Smooth muscle cell of the brain vasculature (primary cell): ENCODE measurements at regions not wholly inside any gene's neighbourhood (a gene's known extent, or its start where the extent isn't known, plus 50 kb on each side); places are given as distances from the start of the nearest gene placed in this dataset.
"Not testable (repeated sequence)": the region's sequence is repeated elsewhere in the genome, so short reads cannot be mapped to it uniquely, and the experiment has no call there.

ENCODE experiments used
- DNase-seq: peaks from one replicate; pipeline ENCODE4 v3.0.0-alpha.2; 2012; ENCODE audit warnings: low read depth, low spot score

DNA sequence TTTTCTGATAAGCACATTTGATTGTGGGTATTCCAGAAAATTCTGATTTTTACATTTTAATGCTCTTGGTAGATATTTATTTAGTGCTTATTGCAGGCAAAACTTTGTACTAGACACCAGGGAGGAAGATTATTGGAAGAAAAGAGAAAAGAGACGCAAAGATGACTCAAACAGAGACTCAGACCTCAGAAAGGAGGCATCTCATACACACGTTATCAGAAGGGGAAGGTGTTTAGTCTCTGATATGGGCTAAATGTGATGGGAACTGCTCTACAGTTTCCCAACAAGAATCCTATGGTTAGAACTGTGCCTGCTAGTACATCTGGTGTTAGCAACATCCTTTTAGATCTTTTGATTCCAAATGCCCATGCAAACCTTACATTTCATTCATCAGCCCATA is 245.6 kb downstream of the KLF5 start:
- no peak for DNase-seq

GRCh38 chr13:73303851-73304250 is 245.0 kb downstream of the KLF5 start:
- DNase-seq, result no peak

GRCh38 chr13:73301622-73302021 is 242.8 kb downstream of the KLF5 start:
- DNase-seq, result not testable (repeated sequence)

- DNase-seq, result no peak
Measured at GRCh38 chr13:73300718-73301425, 242.1 kb downstream of the KLF5 start.

DNA sequence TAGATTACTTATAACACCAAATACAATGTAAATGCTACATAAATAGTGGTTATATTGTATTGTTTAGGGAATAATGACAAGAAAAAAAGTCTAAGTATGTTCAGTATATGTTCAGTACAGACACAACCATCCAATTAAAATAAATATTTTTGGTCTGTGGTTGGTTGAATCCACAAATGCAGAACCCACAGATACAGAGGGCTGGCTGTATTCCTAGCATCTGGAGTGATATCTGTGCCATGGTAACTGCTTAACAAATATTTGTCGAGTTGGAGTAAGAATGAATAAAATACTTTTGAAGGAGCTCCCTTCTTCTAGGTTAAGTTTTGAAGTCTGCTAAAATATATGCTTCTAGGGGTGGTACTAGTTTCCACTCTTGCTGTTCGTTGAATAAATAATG is 241.0 kb downstream of the KLF5 start:
- DNase-seq, result no peak

DNA sequence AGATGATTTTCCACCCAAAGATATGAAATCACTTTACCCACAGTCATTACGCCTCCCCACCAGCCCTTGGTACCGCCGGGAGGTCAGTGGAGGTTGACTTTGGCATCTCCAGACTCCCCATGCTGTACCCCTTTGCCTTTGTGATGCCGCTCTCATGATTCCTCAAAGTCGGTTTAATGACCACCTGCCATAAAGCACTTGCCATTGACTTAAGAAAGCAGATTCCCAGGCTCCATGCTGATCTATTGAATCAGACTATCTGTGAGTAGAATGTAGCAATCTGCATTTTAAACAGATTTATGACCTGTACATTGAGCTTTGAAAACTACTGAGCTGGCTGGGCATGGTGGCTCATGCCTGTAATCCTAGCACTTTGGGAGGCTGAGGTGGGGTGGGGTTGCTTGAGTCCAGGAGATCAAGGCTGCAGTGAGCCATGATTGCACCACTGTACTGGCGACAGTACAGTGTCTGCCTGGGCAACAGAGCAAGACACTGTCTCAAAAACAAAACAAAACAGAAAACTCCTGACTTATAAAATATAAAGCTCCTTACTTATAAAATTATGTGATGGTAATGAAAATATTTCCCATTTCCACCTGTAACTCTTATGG is 235.2 kb downstream of the KLF5 start:
- no peak for DNase-seq

DNA sequence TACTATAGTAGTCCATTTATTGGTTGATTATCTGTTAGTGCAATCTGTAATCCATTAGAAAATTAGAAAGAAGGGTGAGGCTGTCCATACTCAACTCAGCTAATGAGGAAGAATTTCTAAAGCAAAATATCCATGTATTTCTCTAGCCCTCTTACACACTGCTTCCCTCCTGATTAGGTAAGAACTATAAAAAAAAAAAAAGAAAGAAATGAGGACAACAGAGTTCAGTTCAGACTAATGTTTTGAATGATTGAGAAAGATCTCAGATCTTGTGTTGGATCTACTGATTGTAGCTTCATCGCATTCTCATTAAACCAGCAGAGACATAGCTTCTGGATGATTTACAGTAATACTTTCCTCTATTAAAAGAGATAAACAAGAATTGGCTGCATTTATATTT is 233.3 kb downstream of the KLF5 start:
- DNase-seq, result no peak

- no peak for DNase-seq
Measured at GRCh38 chr13:73290844-73291243, 232.0 kb downstream of the KLF5 start.

- no peak for DNase-seq
Measured at GRCh38 chr13:73288596-73288995, 229.8 kb downstream of the KLF5 start.

DNA sequence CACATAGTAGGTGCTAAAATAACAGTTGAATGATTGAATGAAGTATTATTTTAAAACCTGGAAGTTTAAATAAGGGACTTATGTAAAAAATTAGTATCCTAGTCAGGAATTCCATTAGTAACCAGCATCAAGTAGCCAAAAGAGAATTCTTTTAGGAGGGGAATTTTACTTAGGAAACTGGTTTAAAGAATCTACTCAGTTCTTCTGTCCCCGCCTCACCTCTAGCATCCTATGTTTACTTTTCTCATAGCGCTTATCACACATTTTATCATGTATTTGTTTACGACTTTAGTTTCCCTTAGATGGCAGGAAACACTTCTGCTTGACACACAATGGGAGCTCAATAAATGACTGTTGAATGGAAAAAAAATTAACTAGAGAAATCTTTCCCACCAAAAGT is 229.0 kb downstream of the KLF5 start:
- no peak for DNase-seq

- no peak for DNase-seq
Measured at GRCh38 chr13:73286942-73287620, 228.3 kb downstream of the KLF5 start.

DNA sequence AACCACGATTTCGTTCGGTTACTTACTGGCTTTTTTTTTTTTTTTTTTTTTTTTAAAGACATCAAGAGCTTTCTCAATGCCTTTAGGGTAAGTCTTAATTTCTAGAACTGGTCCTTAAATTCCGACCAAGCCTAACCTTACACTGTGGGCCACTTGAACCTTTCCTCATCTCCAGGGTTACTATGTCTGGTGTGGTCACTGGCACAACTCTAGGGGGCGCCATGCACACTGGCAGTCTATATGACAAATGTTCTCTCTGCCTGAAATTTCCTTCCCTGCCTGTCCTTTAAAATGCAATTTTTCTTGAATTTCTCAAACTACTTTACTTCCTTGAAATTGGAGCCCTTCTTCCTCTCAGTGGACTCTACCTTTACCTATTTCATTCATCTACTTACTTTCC is 227.4 kb downstream of the KLF5 start:
- DNase-seq, result no peak

DNA sequence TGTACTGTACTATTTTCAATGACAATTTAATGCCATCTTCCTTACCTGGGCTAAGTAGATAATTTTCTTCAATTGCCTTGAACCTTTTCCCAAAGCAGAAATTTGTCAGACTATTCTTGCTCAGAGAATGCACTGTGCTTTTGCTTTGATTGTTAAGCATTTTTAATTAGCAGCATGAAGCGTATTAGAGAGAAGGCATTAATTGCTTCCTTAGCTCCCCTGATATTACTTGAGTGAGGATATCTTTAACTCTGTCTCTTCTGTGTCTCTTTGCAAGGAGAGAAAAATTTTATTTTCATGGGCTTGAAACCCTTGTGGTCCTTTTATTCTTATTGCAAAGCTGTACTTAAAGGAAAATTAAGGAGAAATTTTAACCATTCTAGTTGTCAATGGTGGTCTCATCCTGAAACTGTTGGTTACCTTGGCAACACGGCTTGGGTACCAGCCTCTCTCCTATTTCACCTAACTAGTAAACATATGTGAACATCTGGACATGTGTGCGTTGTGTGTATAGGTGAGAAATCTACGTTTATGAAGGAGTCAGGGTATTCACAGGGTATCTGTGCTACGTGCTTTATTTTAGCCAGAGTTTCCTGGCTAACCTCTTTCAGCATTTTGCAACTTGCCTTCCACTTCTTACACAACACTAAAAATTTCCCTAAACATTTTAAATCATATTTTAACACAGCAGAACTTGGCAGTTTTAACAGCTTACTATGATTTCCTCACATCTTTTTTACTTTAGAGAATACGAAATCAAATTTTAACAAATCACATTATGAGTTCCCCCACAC is 225.5 kb downstream of the KLF5 start:
- no peak for DNase-seq

DNA sequence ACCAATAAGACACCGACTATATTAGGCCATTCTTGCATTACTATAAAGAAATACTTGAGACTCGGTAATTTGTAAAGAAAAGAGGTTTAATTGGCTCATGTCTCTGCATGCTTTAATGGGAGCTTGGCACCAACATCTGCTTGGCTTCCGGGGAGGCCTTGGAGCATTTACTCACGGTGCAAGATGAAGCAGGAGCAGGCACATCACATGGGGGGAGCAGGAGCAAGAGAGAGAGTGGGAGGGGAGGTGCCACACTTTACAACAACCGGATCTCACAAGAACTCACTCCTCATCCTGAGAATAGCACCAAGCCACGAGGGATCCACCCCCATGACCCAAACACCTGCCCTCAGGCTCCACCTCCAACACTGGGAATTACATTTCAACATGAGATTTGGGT is 224.8 kb downstream of the KLF5 start:
- no peak for DNase-seq

DNA sequence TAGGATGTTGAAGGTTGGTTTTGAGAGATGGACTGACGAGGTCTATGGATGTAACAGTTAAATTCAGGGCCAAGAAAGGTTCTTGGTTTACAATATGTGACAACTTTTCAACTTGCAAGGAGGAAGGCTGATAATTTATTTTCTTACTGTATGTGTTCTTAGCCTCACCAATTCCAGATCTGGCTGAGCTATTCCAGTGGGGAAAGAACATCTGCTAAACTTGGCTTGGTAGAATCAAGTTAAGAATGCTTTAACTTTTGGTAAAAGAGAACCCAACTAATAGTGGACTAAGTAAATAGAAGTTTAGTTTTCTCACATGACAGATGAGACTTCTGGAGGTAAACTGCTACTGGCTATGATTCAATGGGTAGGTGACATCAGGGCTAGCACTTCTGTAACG is 222.9 kb downstream of the KLF5 start:
- no peak for DNase-seq

DNA sequence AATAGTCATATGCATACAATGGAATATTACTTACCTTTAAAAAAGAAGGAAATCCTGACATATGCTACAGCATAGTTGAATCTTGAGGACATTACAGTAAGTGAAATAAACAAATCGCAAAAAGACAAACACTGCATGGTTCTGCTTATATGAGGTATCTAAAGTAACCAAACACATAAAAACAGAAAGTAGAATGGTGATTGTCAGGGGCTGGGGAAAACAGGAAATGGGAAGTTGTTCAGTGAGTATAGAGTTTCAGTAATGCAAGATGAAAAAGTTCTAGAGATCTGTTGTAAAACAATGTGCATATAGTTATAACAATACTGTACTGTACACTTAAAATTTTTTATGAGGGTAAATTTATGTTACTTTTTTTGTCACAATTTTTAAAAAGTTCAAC is 219.4 kb downstream of the KLF5 start:
- no peak for DNase-seq

DNA sequence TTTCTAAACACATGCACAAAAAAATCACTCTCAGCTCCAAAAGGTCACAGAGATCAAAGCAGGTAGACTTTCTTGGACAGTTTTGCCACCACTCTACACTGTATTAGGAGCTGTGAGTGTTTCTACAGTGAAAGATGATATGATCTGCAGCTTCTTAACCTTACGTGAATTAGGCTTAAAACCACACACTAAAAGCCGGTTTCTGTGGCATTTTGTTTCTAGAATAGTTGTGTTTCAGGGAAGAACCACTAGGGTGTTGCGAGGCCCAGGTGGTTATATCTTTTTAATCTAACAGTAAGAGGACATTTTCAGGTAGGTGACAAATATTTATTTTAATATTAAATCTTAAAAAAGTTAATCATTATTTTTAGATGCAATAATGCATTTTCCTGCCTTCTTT is 216.4 kb downstream of the KLF5 start:
- no peak for DNase-seq

GRCh38 chr13:73274147-73274546 is 215.3 kb downstream of the KLF5 start:
- no peak for DNase-seq

DNA sequence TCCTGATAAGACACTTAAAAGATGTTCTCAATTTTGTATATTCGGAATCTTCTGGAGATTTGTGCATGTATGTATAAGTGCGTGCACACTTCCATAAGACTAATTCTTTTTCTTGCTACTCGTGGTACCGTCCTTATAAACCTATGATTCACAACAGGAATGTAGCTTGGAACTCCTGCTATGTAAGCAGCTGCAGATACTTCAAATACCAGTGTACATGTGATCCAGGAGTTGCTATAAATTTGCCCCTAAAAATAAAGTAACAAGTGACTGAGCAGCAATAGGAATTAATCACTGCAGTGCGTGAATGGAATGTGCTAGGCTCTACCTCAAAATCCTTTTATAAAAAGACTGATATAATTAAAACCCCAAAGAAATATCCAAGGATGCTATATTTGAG is 214.9 kb downstream of the KLF5 start:
- DNase-seq, result no peak

GRCh38 chr13:73273276-73273675 is 214.5 kb downstream of the KLF5 start:
- DNase-seq, result no peak

DNA sequence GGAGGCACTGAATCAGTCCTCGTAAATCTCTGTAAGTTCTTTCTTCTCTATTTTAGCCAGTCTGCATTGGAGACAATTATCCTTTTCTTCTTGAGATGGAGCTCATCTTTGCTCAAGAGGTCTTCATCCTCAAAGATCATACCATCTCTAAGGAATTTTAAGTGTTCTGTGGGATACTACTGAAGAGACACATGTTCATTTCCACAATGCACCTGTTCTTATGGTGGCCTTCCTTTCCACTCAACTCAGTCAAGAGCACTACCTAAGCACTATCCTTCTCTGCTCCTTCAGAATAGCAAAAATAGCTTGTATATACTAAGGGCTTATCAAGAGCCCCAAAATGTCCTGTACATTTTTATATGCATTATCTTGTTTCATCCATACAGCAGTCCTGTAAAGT is 214.0 kb downstream of the KLF5 start:
- no peak for DNase-seq

- DNase-seq, result no peak
Measured at GRCh38 chr13:73268306-73268705, 209.5 kb downstream of the KLF5 start.
